ENCODE measurements at regions not wholly inside any gene's neighbourhood (a gene's known extent, or its start where the extent isn't known, plus 50 kb on each side); places are given as distances from the start of the nearest gene placed in this dataset.

DNA sequence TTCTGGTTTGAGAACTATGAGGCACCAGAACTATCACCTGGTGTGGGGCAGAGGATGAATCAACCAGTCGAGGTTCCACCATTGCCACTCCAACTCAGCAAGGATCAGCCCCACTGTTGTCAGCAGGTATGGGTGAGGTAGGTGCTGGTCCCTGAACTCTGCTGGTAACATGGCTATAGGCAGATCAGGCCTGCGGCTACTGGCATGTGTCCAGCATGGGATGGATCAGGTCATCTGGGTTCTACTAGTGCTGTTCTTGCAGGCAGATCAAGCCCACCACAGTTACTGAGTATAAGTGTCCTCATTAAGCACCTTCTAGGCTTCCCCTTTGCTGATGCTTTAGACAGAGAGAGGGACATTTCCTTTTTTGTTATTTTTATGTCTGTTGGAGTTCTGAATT is 71.7 kb downstream of the GABRA6 start:
- Histone ChIP-seq H3K9me3 (no peaks in the 10 kb centered on the region), H3K27me3 (peaks cover 3% of the 10 kb centered on the region; the same call in 1 of the 2 replicates), H3K36me3 (no peaks in the 10 kb centered on the region), H3K4me1 (no peaks in the 10 kb centered on the region), H3K4me3 (ENCODE audit: low read depth, low read length) (no peak overlapping the region)
- TF ChIP-seq, protein P1, sequence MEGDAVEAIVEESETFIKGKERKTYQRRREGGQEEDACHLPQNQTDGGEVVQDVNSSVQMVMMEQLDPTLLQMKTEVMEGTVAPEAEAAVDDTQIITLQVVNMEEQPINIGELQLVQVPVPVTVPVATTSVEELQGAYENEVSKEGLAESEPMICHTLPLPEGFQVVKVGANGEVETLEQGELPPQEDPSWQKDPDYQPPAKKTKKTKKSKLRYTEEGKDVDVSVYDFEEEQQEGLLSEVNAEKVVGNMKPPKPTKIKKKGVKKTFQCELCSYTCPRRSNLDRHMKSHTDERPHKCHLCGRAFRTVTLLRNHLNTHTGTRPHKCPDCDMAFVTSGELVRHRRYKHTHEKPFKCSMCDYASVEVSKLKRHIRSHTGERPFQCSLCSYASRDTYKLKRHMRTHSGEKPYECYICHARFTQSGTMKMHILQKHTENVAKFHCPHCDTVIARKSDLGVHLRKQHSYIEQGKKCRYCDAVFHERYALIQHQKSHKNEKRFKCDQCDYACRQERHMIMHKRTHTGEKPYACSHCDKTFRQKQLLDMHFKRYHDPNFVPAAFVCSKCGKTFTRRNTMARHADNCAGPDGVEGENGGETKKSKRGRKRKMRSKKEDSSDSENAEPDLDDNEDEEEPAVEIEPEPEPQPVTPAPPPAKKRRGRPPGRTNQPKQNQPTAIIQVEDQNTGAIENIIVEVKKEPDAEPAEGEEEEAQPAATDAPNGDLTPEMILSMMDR (IDR thresholded peaks at IDR 0.05; ENCODE audit: low read depth, low read length), result no peak
- peak; percentile 29 for DNase-seq

DNA sequence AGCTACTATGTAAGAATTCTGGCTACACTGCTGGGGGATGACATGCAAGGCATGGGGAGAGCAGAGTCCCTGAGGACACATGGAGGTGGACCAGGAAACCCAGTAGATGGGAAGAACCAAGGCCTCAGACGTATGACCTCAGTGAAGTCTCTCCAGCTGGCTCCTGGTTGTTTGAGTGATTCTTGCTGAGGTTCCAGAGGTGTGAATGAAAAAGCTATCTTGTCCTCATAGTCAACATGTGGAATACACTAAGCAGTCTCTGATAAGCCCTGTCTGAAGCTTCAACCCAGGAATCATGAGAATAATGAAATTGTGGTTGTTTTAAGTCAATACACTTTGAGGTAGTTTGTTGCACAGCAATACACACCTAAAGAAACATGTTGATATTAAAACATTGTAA is 78.0 kb downstream of the GABRA6 start:
- H3K27me3 ChIP-seq, result peaks cover 3% of the 10 kb centered on the region; the same call in 1 of the 2 replicates
- H3K9me3 ChIP-seq, result no peaks in the 10 kb centered on the region
- no peak overlapping the region for H3K4me3 ChIP-seq (ENCODE audit: low read depth, low read length)
- DNase-seq, result no peak
- TF ChIP-seq, protein P1 (IDR thresholded peaks at IDR 0.05; ENCODE audit: low read depth, low read length), result no peak
- no peaks in the 10 kb centered on the region for H3K36me3 ChIP-seq
- no peaks in the 10 kb centered on the region for H3K4me1 ChIP-seq

DNA sequence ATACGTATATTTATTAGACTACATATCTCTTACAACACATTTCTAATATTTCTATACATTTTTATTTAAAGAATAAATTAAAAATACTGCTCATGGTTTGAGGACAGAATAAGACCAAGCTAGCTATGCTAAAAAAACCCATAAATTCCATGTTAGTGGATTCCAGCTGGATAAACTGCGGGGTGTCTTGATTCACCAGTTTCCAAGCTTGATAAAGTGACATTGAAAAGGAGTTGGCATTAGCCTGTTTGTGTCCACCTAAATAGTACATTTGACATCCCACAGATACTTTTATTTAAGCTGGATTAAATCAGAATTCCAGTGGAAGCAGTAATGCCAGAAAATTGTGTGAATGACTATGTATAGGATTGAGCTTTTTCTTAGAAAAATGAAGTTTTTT is 80.1 kb downstream of the GABRA6 start:
- H3K9me3 ChIP-seq, result no peaks in the 10 kb centered on the region
- no peaks in the 10 kb centered on the region for H3K36me3 ChIP-seq
- H3K4me1 ChIP-seq, result no peaks in the 10 kb centered on the region
- H3K27me3 ChIP-seq, result no peaks in the 10 kb centered on the region
- DNase-seq, result no peak
- TF ChIP-seq, protein P1 (IDR thresholded peaks at IDR 0.05; ENCODE audit: low read depth, low read length), result no peak
- no peak overlapping the region for H3K4me3 ChIP-seq (ENCODE audit: low read depth, low read length)

DNA sequence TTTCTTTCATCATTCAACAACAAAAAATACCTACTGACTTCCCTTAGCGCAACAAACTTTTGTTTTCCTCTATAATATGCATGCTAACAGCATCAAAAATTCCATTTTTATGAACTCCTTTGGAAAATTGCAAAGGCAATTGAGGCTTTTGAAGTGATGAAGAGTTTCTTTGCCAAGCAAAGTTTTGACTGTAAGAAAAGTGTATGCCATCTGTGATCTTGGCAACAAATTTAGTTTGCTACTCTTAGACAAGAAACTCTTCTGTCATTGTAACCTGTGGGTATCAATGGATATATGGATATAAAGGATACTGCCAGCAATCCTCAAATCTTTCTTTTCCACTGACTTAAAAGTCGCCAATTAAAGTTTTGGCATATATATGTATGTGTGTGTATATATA is 72.0 kb upstream of the GABRA1 start:
- TF ChIP-seq, protein P1 (IDR thresholded peaks at IDR 0.05; ENCODE audit: low read depth, low read length), result no peak

DNA sequence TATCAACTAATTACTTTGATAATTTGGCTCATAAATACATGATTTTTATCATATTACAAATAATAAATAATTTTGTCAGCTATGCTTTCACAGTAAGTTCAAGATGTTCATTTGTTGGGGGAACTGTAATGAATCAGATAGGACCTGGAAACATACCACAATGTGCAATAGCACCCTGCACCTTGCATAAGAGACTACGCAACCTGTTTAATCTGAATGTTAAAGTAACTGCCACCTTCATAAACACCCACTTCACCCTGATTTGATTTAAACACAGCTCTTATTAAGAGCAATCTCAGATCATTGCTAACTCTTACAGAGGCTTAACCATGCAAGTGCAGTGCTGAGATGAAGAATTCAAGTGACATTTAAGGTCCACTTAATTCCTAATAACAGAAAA is 69.1 kb upstream of the GABRA1 start:
- DNase-seq, result no peak
- TF ChIP-seq, protein P1 (IDR thresholded peaks at IDR 0.05; ENCODE audit: low read depth, low read length), result no peak
- Histone ChIP-seq H3K4me3 (ENCODE audit: low read depth, low read length) (no peak overlapping the region), H3K9me3 (no peaks in the 10 kb centered on the region), H3K27me3 (no peaks in the 10 kb centered on the region), H3K4me1 (no peaks in the 10 kb centered on the region), H3K36me3 (no peaks in the 10 kb centered on the region)

More for the DNA sequence above, 72.0 kb upstream of the GABRA1 start:
- Histone ChIP-seq H3K27me3 (no peaks in the 10 kb centered on the region), H3K4me1 (no peaks in the 10 kb centered on the region), H3K9me3 (no peaks in the 10 kb centered on the region), H3K4me3 (ENCODE audit: low read depth, low read length) (no peak overlapping the region), H3K36me3 (no peaks in the 10 kb centered on the region)
- no peak for DNase-seq

DNA sequence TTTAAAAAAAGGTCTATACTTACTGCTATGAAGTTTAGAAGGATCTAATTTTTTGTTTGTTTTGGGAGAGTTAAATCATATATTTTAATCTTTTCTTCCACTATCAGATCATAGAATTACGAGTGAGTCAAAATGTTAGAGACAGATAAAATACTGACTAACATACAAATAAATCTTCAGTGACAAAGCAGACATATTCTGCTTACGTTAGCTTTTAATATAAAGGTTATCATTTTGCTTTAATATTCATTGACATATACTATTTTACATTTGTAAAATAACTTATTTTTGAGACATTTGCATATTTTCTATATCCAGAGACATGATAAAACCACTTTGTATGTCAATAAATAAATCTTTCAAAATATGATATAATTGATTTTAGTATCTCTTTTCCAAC is 64.6 kb upstream of the GABRA1 start:
- no peaks in the 10 kb centered on the region for H3K27me3 ChIP-seq
- H3K36me3 ChIP-seq, result no peaks in the 10 kb centered on the region

More for the DNA sequence above, 64.6 kb upstream of the GABRA1 start:
- TF ChIP-seq, protein P1 (IDR thresholded peaks at IDR 0.05; ENCODE audit: low read depth, low read length), result no peak
- DNase-seq, result no peak
- Histone ChIP-seq H3K4me3 (ENCODE audit: low read depth, low read length) (no peak overlapping the region), H3K4me1 (no peaks in the 10 kb centered on the region), H3K9me3 (no peaks in the 10 kb centered on the region)
